Esophagus squamous epithelium (tissue), 5 donors: ENCODE measurements at regions not wholly inside any gene's neighbourhood (a gene's known extent, or its start where the extent isn't known, plus 50 kb on each side); places are given as distances from the start of the nearest gene placed in this dataset.

Experiments used
- DNase-seq: peaks from one replicate; lab custom pipeline; 2025; lab: John Stamatoyannopoulos, UW
- H3K27ac ChIP-seq, 4 donors: fragments of 200-600 bp; sonication (generic); one replicate each; pipeline ENCODE4 v1.5.1; 2016 to 2019; ENCODE audit warnings: mild to moderate bottlenecking in 1 of 4
- H3K27me3 ChIP-seq, 4 donors: fragments of 200-600 bp; sonication (generic); 1 replicate in 3 of 4; 2 replicates in 1 of 4; pipeline versions ENCODE4 v1.5.1 to v1.6.0; 2017 to 2021; ENCODE audit warnings: antibody characterized with exemption in 1 of 4
- H3K36me3 ChIP-seq, 3 donors: fragments of 200-600 bp; sonication (generic); one replicate each; pipeline ENCODE4 v1.5.1; 2016 to 2019
- H3K4me1 ChIP-seq, 3 donors: fragments of 200-600 bp; sonication (generic); one replicate each; pipeline ENCODE4 v1.5.1; 2017 to 2019
- H3K4me3 ChIP-seq, 4 donors: fragments of 200-600 bp; sonication (generic); 1 replicate in 3 of 4; 2 replicates in 1 of 4; pipeline ENCODE4 v1.5.1; 2016 to 2019; ENCODE audit warnings: mild to moderate bottlenecking in 2 of 4, moderate library complexity in 1 of 4
- H3K9me3 ChIP-seq, 3 donors: fragments of 200-600 bp; sonication (generic); one replicate each; pipeline ENCODE4 v1.5.1; 2016 to 2019
- POLR2A ChIP-seq, 4 donors: fragments of 450-650 bp; IDR thresholded peaks; one replicate each; pipeline ENCODE4 v1.6.1; 2017; ENCODE audit warnings: antibody characterized with exemption in 4 of 4, mild to moderate bottlenecking in 4 of 4, moderate library complexity in 3 of 4
- WGBS, 2 donors: methylation state at CpG; one replicate each; pipeline ENCODE4 v1.1.5; 2018; 5-methylcytosine and 5-hydroxymethylcytosine counted together
- intact Hi-C: fragments of 100-400 bp; cut with DNase I; formaldehyde crosslinking; loops from one replicate; pipeline ENCODE4 v1.15.0; 2022
- TF ChIP-seq, protein P1 (sequence below), 6 experiments: fragments of 450-650 bp in 4 of 6; fragments of 200-600 bp in 2 of 6; sonication (generic) in 2 of 6; IDR thresholded peaks; one replicate each; pipeline ENCODE4 v1.5.1; 2016 to 2019; ENCODE audit warnings: antibody characterized with exemption in 6 of 6, mild to moderate bottlenecking in 4 of 6, moderate library complexity in 4 of 6
- donor health status: DM: yes; HTN: yes; CAD: no.

DNA sequence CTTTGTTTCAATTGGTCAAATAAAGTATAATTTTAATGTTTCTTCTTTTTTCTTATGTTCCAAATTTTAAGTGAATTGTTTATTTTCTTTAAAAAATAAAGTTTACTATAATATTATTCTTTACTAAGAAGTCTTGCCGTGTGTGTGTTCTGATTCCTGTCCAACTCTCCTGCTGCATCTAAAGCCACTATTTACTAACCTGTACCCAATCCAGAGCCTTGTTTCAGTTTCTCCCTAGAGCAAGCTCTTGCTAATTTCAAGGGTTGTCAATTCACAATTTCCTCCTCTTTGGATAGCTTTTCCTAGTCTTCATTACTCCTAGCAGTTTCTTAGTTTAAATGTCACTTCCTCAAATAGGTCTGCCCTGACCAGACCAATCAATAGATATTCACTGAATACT is 314.9 kb upstream of the SEMA3A start:
- H3K27me3 ChIP-seq = no peaks in the 10 kb centered on the region
- H3K4me1 ChIP-seq = no peaks in the 10 kb centered on the region
- TF ChIP-seq POLR2A (IDR thresholded peaks at IDR 0.05) = no peak
- TF ChIP-seq, protein P1, sequence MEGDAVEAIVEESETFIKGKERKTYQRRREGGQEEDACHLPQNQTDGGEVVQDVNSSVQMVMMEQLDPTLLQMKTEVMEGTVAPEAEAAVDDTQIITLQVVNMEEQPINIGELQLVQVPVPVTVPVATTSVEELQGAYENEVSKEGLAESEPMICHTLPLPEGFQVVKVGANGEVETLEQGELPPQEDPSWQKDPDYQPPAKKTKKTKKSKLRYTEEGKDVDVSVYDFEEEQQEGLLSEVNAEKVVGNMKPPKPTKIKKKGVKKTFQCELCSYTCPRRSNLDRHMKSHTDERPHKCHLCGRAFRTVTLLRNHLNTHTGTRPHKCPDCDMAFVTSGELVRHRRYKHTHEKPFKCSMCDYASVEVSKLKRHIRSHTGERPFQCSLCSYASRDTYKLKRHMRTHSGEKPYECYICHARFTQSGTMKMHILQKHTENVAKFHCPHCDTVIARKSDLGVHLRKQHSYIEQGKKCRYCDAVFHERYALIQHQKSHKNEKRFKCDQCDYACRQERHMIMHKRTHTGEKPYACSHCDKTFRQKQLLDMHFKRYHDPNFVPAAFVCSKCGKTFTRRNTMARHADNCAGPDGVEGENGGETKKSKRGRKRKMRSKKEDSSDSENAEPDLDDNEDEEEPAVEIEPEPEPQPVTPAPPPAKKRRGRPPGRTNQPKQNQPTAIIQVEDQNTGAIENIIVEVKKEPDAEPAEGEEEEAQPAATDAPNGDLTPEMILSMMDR (IDR thresholded peaks at IDR 0.05) = no peak
- no peak overlapping the region for H3K27ac ChIP-seq
- no peak for DNase-seq
- 45 to 68% methylated on average over 1 of the region's 1 CpG for WGBS, 2 donors
- intact Hi-C loops = no loop called here
- H3K9me3 ChIP-seq = no peaks in the 10 kb centered on the region
- no peak overlapping the region for H3K4me3 ChIP-seq
- H3K36me3 ChIP-seq = no peaks in the 10 kb centered on the region

DNA sequence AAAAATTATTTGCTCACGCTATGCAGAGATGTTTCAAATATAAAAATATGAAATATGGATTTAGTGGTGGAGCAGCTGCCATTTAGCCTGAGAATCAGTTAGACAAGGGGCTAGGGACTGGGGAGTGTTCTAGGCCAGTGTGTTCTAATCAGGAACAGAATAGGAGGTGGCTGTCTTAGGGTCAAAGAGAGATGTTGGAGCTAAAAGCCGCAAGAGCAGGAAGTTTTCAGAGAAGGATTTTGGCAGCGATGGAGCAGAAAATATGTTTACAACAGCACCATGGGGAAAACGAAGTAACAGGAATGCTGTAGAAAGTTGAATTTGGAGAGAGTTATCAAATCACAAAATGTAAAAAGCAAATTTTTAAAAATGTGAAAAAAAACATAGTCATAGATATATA is 314.0 kb upstream of the SEMA3A start:
- H3K27ac ChIP-seq = no peak overlapping the region
- no peak overlapping the region for H3K4me3 ChIP-seq
- WGBS, 2 donors = 63 to 67% methylated on average over 3 to 4 of the region's 4 CpGs
- DNase-seq = no peak
- TF ChIP-seq, protein P1 (IDR thresholded peaks at IDR 0.05) = no peak
- no peak for TF ChIP-seq POLR2A (IDR thresholded peaks at IDR 0.05)
- no peaks in the 10 kb centered on the region for H3K9me3 ChIP-seq
- no peaks in the 10 kb centered on the region for H3K4me1 ChIP-seq
- H3K36me3 ChIP-seq = no peaks in the 10 kb centered on the region
- no peaks in the 10 kb centered on the region for H3K27me3 ChIP-seq
- intact Hi-C loops = no loop called here

DNA sequence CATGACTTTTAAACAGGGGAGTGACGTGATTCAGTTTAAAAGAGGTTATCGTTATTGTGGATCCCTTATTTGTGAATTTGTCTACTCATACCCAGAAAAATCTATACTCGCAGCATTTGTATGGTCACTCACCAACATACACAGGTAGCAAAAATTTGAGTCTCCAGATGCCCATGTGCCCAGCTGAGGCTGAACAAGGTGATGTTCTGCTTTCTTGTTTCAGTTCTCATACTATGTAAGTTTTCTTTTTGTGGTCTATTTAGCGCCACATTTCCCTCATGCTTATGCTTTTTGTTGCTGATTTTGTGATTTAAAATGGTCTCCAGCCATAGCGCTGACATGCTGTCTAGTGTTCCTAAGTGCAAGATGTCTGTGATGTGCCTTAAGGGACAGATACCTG is 312.9 kb upstream of the SEMA3A start:
- no peaks in the 10 kb centered on the region for H3K9me3 ChIP-seq

DNA sequence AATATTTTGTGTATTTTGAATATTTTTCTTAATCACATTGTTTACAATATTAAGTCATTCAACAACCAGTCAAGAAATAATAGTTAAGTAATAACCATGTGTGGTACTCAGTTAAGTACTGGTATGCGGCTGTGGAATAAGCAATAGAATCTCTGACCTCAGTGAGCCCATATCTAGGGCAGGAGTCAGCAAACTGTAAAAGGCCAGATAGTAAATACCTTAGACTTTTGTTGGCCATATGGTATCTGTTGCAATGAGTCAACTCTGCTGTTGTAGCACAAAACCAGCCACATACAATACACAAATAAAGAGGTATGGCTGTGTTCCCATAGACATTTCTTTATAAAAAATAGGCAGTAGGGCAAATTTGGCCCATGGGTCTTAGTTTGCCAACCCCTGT is 311.6 kb upstream of the SEMA3A start:
- no peaks in the 10 kb centered on the region for H3K27me3 ChIP-seq
- no peak for TF ChIP-seq POLR2A (IDR thresholded peaks at IDR 0.05)
- H3K27ac ChIP-seq = no peak overlapping the region
- H3K9me3 ChIP-seq = no peaks in the 10 kb centered on the region
- H3K4me3 ChIP-seq = no peak overlapping the region
- no peaks in the 10 kb centered on the region for H3K4me1 ChIP-seq
- H3K36me3 ChIP-seq = no peaks in the 10 kb centered on the region
- 60 to 83% methylated on average over 1 of the region's 1 CpG for WGBS, 2 donors
- intact Hi-C loops = no loop called here
- DNase-seq = no peak

More for the DNA sequence above, 312.9 kb upstream of the SEMA3A start:
- DNase-seq = no peak
- no peak overlapping the region for H3K4me3 ChIP-seq
- no peaks in the 10 kb centered on the region for H3K4me1 ChIP-seq
- TF ChIP-seq, protein P1 (IDR thresholded peaks at IDR 0.05) = no peak
- TF ChIP-seq POLR2A (IDR thresholded peaks at IDR 0.05) = no peak
- H3K36me3 ChIP-seq = no peaks in the 10 kb centered on the region
- H3K27me3 ChIP-seq = no peaks in the 10 kb centered on the region
- intact Hi-C loops = no loop called here
- 83 to 93% methylated on average over 5 of the region's 5 CpGs for WGBS, 2 donors
- no peak overlapping the region for H3K27ac ChIP-seq

DNA sequence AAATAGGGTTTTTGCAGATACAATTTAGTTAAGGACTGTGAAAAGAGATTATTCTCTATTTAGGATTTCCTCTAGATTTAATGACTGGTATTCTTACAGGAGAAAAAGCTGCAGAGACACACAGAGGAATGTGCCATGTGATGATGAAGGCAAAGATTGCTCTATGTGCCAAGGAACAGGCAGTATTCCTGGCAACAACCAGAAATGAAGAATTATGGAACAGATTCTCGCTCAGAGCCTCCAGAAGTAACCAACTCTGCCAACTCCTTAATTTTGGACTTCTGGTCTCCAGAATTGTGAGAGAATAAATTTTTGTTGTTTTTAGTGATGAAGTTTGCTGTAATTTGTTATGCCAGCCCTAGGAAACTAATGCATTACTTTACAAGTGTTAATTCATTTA is 307.6 kb upstream of the SEMA3A start:
- no peak for DNase-seq
- no peaks in the 10 kb centered on the region for H3K27me3 ChIP-seq
- intact Hi-C loops = no loop called here
- H3K4me3 ChIP-seq = no peak overlapping the region
- no peak for TF ChIP-seq POLR2A (IDR thresholded peaks at IDR 0.05)
- TF ChIP-seq, protein P1 (IDR thresholded peaks at IDR 0.05) = no peak
- no peaks in the 10 kb centered on the region for H3K4me1 ChIP-seq
- H3K9me3 ChIP-seq = no peaks in the 10 kb centered on the region
- WGBS, 2 donors = 42 to 78% methylated on average over 1 of the region's 1 CpG
- H3K27ac ChIP-seq = no peak overlapping the region
- no peaks in the 10 kb centered on the region for H3K36me3 ChIP-seq

DNA sequence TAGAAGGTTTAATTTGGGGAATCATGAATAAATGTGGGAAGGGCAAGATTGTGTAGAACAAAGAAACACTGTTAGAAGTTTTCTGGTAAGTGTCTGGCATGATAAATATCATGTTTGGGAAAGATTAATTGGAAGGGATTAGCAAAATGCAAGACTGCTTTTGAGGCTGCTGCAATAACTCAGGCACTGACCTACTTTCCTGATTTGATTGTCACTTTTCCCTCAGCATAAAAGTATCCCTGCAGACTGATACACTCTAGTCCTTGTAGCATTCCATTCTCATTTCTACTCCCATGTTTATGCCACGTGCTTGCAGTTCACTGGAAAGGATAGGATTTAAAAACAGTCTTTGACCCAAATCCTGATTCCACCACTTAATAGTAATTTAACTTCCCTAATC is 303.3 kb upstream of the SEMA3A start:
- TF ChIP-seq, protein P1 (IDR thresholded peaks at IDR 0.05) = no peak
- TF ChIP-seq POLR2A (IDR thresholded peaks at IDR 0.05) = no peak
- no peak for DNase-seq
- intact Hi-C loops = no loop called here
- Histone ChIP-seq H3K27me3 (no peaks in the 10 kb centered on the region), H3K4me1 (no peaks in the 10 kb centered on the region), H3K4me3 (no peak overlapping the region), H3K36me3 (no peaks in the 10 kb centered on the region), H3K9me3 (no peaks in the 10 kb centered on the region), H3K27ac (no peak overlapping the region)
- WGBS, 2 donors = 7 to 19% methylated on average over 1 of the region's 1 CpG
